ENCODE measurements at regions not wholly inside any gene's neighbourhood (a gene's known extent, or its start where the extent isn't known, plus 50 kb on each side); places are given as distances from the start of the nearest gene placed in this dataset.
"Not testable (repeated sequence)": the region's sequence is repeated elsewhere in the genome, so short reads cannot be mapped to it uniquely, and the experiment has no call there.

DNA sequence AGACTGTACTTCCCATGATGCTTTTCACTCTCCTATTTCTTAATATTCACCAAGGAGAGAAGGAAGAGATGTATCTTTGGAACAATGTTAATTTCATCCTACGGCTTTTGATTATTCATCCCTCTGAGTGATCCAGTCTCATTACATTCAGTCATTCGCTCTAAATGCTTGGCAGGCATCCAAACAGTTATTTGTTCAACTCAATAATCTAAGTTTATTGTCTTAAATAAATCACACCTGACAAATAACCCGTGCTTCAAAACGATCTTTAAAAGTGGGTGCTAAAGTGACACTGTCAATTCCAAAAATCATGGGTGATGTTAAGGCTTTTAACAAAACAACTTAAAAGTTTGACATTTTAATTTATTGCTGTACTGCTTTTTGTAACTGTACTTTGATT, 233.1 kb downstream of the RASEF start:
- DNase-seq = no peak

DNA sequence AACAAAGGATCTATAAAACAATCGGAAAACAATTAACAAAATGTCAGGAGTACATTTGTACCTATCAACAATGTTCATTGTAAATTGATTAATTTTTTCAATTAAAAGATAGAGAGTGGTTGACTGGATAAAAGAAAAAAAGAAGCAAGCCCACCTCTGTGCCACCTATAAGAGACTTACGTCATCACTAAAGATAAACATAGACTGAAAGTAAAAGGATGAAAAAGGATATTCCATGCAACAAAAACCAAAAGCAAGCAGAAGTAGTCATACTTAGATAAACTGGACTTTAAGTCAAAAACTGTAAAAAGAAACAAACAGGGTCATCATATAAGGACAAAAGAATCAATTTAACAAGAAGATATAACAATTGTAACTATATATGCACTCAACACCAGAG, 197.4 kb downstream of the RASEF start:
- DNase-seq = no peak

DNA sequence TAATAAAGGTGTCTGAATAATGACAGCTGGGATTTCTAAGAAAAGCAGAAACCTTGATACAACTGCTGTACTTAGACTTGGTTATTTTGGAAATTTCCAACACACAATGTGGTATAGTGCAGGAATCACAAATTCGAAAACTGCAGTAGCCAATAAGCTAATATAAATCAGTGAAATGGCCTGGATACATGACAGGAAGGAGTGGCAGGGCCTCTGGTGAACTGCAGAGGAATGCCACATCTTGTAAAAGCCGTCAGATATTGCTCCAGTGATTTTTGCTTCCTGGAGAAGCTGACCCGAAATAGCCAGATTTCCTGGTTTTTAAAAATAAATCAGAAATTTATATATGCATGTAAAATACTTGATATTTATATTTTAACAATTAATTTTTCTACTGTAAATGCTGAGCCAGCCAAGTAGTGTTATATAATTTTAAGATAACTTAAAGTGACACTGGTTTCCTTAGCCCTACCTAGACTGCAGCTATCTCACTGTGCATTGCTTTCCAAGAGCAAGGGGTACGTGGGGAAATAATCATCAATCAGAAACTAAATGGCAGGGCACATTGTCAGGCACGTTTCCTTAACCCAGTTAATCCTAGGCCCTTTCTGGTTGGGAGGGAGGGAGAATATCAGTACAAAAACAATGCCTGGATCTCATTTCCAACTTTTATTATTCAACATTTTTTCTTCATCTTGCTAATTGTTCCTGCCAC, 182.4 kb downstream of the RASEF start:
- DNase-seq = no peak

DNA sequence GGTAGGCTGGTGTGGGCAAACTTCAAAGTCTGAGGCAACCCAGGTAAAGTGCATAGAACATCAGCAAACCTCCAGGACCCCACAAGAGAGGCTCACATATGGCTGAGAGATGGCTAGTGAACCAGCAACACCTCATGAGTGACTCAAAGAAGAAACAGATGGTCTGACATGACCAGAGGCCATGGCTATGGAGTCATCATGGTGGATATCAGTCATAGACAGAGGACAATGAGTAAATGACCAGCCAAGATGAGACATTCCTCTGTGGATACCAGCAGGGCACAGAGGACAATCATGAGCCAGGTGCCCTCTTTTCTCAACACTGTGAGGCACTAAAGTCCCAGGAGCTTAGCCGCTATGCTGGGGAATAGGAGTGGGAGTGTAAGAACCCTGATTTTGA, 180.8 kb downstream of the RASEF start:
- DNase-seq = no peak

DNA sequence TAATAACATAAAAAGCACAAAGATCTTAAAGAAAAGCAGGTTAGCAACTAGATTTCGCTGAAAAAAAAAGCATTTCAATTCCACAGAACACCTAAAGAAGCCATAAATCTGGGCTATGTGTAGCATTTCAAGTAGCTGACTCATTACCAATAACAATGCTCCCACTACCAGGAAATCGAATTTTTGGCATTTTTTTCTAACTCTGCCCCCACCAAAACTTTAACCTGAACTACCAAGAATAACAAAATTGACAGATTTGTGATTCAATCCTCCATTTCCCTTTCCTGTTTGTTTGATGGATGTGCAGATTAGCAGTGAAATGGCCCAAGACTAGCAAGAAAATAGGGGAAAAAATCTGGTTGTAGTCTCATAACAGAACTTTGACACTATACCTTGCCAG, 180.2 kb downstream of the RASEF start:
- no peak for DNase-seq

DNA sequence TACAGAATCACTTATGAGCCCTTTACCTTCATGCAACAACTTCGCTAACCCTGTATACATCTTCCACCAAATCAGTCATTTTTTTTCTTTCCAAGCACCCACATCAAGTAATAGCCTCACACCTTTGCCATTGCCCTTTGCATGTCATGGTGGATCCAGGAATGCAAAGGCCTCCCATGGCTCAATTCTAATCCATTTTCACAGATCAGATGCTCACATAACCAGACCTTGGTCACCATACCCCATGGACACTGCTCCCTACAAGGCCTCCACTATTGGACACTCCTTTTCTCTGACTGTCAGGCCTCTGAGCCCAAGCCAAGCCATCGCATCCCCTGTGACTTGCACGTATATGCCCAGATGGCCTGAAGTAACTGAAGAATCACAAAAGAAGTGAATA, 179.5 kb downstream of the RASEF start:
- DNase-seq = no peak

DNA sequence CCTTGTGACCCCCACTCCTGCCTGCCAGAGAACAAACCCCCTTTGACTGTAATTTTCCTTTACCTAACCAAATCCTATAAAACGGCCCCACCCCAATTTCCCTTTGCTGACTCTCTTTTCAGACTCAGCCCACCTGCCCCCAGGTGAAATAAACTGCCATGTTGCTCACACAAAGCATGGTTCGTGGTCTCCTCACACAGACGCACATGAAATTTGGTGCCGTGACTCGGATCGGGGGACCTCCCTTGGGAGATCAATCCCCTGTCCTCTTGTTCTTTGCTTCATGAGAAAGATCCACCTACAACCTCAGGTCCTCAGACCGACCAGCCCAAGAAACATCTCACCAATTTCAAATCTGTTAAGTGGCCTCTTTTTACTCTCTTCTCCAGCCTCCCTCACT, 179.0 kb downstream of the RASEF start:
- not testable (repeated sequence) for DNase-seq

DNA sequence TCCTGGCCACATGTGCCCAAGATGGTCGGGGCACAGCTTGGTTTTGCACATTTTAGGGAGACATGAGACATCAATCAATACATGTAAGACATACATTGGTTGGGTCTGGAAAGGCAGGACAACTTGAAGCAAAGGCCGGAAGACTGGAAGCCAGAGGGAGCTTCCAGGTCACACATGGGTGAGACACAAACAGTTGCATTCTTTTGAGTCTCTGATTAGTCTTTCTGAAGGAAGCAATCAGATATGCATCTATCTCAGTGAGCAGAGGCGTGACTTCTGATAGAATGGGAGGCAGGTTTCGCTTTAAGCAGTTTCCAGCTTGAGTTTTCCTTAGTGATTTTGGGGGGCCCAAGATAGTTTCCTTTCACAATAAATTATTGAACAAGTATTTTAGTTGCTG, 172.5 kb downstream of the RASEF start:
- DNase-seq = no peak

DNA sequence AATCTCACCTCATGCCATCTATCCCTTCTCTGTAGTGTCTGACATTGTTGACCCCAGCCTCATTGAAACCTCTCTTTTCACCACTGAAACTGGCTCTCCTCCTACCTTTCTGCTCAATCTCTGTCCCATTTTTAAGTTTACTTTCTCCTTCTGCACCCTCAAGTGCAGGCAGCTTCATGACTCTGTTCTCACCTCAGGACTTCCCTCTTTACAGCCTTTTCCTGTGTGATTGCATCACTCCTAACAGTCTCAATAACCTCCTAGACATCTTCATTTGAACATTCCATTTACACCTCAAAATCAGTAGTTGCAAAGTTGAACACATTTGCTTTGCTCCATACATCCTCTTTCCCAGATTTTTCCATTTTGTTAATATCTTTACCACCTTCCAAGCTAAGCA, 172.1 kb downstream of the RASEF start:
- DNase-seq = no peak

DNA sequence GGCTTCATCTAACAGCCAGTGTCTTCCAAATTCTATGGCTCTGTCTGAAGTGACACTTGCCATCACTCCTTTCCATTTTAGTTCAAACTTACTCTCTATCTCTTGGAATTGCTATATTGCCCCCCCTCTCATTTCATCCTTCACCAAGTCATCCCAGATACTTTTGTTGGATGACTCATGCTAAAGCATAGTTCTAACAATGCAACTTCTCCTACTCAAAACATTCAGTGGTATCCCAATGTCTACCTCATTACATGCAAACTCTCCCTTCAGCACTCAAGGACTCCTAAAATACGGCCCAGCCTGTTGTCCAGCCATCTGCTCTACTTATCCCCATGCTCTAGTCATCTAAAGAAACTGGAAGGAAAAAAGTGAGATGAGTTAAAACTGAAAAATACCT, 171.6 kb downstream of the RASEF start:
- no peak for DNase-seq

DNA sequence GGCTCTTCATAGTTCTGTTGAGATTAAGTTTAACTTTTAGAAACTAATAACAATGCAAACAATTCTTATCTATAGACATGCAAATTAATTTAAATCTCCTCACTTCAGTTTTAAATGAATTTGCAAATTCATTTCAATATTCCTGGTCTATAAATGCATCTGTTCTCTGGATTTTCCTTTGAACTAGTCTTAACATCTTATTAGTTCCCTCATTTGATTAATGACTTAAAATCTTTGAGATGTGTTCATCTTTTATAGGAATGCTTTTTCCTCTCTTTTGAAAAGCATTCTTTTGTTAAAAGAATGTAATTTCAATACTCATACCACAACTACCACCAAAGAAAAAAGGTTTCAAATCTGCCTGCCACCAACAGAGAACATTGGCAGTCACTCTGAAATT, 169.4 kb downstream of the RASEF start:
- DNase-seq = no peak

DNA sequence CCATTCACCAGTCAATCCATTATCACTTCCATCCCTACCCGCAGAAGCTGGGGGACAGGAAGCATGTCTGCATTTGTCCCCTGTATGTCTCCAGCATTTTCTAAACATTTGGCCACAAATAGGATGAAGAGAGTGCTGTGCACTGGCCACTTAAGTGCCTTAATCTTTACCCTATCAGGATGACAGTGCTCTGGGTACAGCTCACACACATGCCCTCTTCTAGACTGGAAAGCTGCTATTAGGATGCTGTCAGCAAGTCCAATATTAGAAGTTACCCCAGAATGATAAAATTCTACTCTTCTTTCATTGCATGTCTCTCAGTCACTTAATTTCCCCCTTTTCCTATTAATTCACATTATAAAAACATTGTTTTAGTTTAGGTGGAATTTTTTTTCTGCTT, 168.4 kb downstream of the RASEF start:
- no peak for DNase-seq

DNA sequence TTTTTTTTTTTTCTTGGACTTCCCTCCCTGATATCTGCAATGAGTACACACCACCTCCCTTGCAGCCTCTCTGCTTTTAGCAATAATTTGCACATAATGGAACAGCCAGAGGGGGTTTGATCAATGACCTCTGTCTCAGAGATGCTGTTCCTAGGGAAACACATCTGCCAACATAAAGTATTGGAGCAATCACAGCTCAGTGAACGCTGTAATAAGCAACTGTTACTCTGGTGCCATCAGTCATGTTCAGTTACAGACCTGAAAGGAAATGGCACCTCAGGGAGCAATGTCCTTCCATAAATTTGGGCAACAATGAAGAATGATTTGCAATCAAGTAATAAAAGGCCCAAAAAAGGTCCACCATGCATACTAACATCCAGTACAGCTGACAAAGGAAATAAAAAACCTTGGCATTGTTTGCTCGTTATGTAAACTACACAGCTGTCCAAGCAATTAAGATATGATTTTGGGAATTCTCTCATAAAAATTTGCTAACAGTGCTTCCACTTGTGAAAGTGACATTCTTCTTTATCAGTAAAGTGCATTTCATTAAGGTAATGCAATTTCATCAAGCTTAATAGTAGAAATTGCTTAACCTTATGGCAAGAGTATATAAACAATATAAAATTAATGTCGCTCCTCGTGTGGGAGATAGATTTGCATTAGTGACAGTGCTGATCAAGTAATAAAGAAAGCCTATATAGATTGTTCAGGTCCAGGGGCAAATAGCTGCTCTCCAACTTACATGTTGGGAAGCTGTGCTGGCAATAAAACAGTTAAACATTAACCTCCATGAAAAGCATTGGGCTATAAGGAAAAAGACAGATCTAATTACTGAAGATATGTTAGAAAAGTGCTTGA, 167.8 kb downstream of the RASEF start:
- DNase-seq = no peak

DNA sequence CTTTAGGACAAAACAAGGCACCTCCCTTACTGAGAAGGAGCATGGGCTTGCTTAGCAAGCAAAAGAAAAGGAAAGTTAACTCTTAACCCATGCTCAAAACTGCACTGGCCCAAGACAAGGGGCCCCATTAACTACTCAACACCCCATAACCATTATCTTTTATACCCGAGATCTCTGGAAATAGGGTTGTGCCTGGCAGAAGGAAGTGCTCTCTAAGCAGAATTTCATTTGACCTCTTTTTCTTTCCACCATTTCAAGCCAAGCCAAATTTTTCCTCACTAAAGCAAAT, 167.2 kb downstream of the RASEF start:
- no peak for DNase-seq

DNA sequence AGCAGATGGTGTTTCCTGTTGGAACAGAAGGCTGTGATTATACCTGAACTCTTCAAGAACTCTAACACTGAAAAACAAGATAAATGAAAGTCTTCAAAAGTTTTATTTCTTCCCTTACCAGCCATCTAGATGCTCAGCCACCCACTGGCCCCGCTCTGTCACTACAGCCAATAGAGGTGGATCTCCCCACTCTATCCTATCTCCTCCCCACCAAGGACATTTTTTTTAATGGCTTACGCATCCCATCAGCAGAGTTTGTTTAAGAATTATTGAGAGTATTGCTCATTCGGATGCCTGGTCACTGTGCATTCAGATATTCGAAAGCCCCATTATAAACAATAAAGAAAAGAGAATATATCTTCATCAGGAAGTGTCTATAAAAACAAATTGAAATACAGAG, 159.4 kb downstream of the RASEF start:
- peak in 1 of 2 experiments; percentile 3 for DNase-seq

DNA sequence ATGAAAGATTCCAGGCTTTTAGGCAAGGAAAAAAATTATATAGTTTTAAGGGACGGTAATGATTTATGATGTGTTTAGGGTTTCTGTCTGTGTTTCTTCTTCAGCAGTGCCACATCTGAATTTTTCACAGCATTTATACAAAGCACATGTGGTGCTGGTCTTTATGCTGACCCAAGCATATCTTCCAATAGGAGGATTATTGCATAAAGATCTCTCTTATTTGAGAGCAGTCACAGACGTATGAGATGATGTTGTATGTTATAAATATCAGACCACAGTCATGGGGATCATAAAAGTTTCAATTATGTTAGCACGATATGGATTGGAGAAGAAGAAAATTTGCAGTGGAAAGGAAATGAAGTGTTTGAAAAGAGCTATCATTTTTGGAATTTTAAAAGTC, 150.9 kb downstream of the RASEF start:
- no peak for DNase-seq

DNA sequence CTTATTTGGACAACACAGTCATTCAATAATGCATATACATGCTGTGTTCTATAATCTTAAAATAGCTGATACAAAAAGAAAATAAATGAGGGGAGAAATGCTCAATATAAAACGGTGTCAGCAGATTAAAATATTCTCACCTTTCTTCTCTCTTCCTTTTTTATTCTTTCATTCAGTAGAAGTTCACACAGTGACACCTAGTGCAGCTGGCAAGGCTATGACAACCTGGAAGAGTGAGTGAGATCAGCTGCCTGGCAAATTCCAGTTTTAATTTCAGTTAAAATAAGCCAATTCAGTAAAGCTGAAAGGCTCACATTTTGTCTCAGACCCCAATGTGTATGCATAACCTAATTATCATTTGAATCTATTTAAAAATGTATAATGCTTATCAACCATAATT, 150.3 kb downstream of the RASEF start:
- no peak for DNase-seq

DNA sequence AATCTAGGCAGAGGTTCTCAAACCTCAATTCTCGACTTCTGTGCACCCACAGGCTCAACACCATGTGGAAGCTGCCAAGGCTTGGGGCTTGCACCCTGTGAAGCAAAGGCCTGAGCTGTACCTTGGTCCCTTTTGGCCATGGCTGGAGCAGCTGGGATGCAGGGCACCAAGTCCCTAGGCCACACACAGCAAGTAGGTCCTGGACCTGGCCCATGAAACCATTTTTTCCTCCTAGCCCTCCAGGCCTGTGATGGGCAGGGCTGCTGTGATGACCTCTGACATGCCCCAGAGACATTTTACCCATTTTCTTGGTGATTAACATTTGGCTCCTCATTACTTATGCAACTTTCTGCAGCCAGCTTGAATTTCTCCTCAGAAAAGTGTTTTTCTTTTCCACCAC, 146.7 kb downstream of the RASEF start:
- not testable (repeated sequence) for DNase-seq

DNA sequence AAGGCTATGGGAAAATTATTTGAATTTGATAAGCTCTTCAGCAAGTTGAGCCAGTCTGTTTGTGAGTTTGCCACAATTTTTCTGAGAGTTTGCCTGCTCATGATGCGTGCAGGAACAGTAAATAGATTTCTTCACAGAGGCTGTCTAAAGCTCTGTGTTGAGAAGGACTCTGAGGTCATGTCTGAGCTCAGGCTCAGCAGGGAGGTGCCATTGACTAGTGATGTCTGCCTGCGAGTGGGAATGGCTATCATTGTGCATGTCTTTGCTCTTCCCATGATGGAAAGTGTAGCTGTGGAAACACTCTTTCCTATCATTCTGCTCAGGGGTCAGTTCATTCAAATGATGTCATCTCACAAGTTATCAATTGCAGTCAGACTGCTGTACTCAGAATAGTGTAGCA, 142.8 kb downstream of the RASEF start:
- peak in 1 of 2 experiments; percentile 6 for DNase-seq

DNA sequence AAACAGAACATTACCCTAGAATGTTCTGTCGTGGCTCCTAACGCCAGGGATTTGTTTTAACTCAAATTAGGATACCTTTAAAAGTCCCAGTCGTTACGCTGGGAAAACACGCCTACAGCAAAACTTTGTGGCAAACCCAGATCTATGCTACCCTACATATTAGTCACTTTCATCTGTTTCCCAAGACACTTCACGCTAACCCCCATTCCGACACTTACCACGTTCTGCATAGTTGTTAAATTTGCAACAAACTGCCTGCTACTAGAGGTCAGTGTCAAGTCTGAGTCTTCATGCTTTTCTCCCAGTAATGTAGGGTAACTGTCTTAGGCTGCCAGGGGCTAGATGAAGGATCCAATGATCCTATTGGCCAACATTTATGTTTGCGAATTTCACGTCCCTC, 140.3 kb downstream of the RASEF start:
- no peak for DNase-seq

DNA sequence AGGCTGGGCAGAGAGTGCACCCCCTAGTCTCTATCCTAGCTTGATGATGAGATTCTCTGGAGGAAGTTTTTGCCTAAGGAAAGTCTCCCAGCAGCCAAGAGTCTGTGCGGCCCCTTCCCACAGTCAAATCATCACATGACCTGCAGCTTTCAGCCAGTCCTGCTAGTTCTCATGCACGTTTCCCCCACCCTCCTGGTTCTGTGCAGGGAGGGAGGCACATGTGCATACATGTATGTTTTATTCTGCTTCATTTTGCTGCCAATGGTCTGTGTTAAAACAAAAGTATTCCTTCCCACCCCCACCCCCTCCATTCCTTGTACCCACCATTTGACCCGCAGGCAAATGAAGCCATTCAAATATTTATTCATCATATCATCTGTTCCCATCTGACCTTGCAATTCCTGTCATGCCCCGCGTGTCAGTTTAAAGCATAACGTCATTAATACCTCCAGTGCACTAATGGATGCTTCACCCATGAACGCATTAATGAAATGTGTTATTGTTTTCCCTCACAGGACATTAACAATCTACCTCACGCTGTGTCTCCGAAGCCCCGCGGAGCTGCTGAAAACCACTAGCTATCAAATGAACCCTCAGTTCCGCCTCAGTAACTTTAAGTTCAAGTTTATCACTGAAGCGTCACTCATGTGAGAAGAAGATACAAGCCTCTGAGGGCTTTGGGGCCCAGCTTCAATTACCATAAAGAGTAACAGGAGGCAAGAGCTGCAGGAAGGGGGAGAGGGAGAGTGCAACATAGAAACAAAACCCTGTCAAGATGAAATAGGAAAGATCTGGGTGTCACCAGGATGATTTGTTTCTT, 139.6 kb downstream of the RASEF start:
- DNase-seq = peak; percentile 70 to 89

DNA sequence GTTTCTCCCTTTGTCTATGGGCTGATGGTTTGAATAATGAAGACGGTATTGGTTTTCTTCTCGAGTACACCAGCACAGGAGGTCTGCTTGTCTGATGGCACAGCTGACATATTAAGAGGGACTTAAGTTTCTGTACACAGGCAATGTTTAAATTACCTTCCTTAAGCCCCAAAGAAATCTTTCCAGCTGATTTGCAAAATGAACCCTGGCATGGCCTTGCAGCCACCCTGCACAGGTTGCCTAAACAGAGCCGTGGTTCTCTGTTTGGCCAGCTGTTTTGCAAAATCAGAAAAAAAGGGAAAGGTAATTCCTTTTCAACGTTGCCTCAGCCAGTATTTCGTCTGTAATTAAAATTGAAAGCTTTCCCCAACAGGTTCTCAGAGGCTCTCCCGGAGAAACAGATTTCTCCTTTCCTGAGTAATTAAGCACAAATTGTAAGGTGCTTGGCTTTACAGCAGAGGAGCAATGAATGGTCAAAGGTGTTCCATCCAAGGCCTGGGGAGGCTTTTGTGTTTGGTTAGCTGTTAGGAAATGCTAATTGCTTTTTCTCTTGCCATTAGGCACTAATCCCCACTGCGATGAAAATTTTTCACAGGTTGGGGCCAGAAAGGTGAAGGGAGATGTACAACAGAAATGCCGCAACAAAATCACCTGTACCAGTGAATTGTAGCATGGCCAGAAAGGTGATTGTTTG, 138.9 kb downstream of the RASEF start:
- DNase-seq = no peak
